IMR-90 (cell line): ENCODE measurements at regions not wholly inside any gene's neighbourhood (a gene's known extent, or its start where the extent isn't known, plus 50 kb on each side); places are given as distances from the start of the nearest gene placed in this dataset.

ENCODE experiments used
- ATAC-seq: fragments of 200-7000 bp; cut with Tn5 transposase; 2 replicates; pipeline ENCODE4 v1.9.1; 2020; ENCODE audit warnings: low read depth, mild to moderate bottlenecking, moderate library complexity
- BruUV-seq: library from RNA; stranded (reverse); fragments of 400-500 nt; replicated peaks from 2 replicates; lab custom pipeline; 2021; lab: Mats Ljungman, UMichigan
- CTCF ChIA-PET: fragments of 300-600 bp; formaldehyde crosslinking; extraction: SDS; loops from one replicate; lab custom pipeline; 2021; ENCODE audit warnings: antibody characterized with exemption; lab: Yijun Ruan, JAX
- POLR2A ChIA-PET: fragments of 300-600 bp; sonication (Branson Sonifier 250); formaldehyde crosslinking; loops from one replicate; lab custom pipeline; 2022; ENCODE audit warnings: antibody characterized with exemption; ENCODE audit not compliant: unreplicated experiment; lab: Charles Lee
- DNase-seq: peaks from one replicate; pipeline ENCODE4 v3.0.0; 2013
- H2AFZ ChIP-seq: replicated peaks from 2 replicates; pipeline ENCODE3; 2013; ENCODE audit warnings: low read length, mild to moderate bottlenecking; ENCODE audit not compliant: poor library complexity
- H2AK5ac ChIP-seq: 2 replicates; pipeline ENCODE4 v1.6.1; 2013; ENCODE audit warnings: low read depth, low read length, inconsistent platforms
- H2AK9ac ChIP-seq: replicated peaks from 2 replicates; pipeline ENCODE3; 2013; ENCODE audit warnings: mild to moderate bottlenecking, low read depth, low read length, moderate library complexity; ENCODE audit not compliant: poor library complexity
- H2BK120ac ChIP-seq: 2 replicates; pipeline ENCODE4 v1.6.1; 2013; ENCODE audit warnings: low read depth, low read length, inconsistent platforms
- H2BK15ac ChIP-seq: 3 replicates; pipeline ENCODE4 v1.6.1; 2013; ENCODE audit warnings: low read depth, low read length, inconsistent platforms
- H2BK20ac ChIP-seq: 2 replicates; pipeline ENCODE4 v1.6.1; 2013; ENCODE audit warnings: low read depth, mild to moderate bottlenecking, inconsistent platforms, low read length, moderate library complexity
- H2BK5ac ChIP-seq: 2 replicates; pipeline ENCODE4 v1.6.1; 2013; ENCODE audit warnings: mild to moderate bottlenecking, low read depth, low read length, inconsistent platforms; ENCODE audit not compliant: poor library complexity, severe bottlenecking
- H3K14ac ChIP-seq: replicated peaks from 2 replicates; pipeline ENCODE4 v1.6.1; 2013; ENCODE audit warnings: low read depth, low read length, inconsistent platforms
- H3K18ac ChIP-seq: 2 replicates; pipeline ENCODE4 v1.6.1; 2013; ENCODE audit warnings: low read depth, low read length, control low read depth
- H3K23ac ChIP-seq: 2 replicates; pipeline ENCODE4 v1.6.1; 2013; ENCODE audit warnings: low read depth, low read length, inconsistent platforms
- H3K27ac ChIP-seq: 2 replicates; pipeline ENCODE4 v1.5.1; 2013; ENCODE audit warnings: mild to moderate bottlenecking, control low read depth, low read length; ENCODE audit not compliant: insufficient read depth
- H3K27me3 ChIP-seq: 2 replicates; pipeline ENCODE4 v1.6.1; 2013; ENCODE audit warnings: low read length; ENCODE audit not compliant: control insufficient read depth, insufficient read depth
- H3K36me3 ChIP-seq: 2 replicates; pipeline ENCODE4 v1.6.1; 2013; ENCODE audit warnings: low read length, mixed read lengths; ENCODE audit not compliant: control insufficient read depth, insufficient read depth
- H3K4ac ChIP-seq: 2 replicates; pipeline ENCODE4 v1.6.1; 2013; ENCODE audit warnings: low read depth, low read length, inconsistent platforms
- H3K4me1 ChIP-seq: 2 replicates; pipeline ENCODE4 v1.6.1; 2013; ENCODE audit warnings: low read length, mixed read lengths; ENCODE audit not compliant: control insufficient read depth, insufficient read depth
- H3K4me2 ChIP-seq: 2 replicates; pipeline ENCODE4 v1.6.1; 2013; ENCODE audit warnings: low read depth, mild to moderate bottlenecking, control low read depth, low read length, moderate library complexity
- H3K4me3 ChIP-seq: 2 replicates; pipeline ENCODE4 v1.5.1; 2013; ENCODE audit warnings: low read depth, mild to moderate bottlenecking, control low read depth, low read length, moderate library complexity; ENCODE audit not compliant: insufficient read depth
- H3K56ac ChIP-seq: 2 replicates; pipeline ENCODE4 v1.6.1; 2013; ENCODE audit warnings: low read length, inconsistent platforms; ENCODE audit not compliant: insufficient read depth; ENCODE audit errors: extremely low read depth
- H3K79me1 ChIP-seq, 2 experiments: 2 replicates each; pipeline ENCODE4 v1.6.1; 2013; ENCODE audit warnings: low read length in 2 of 2, inconsistent platforms in 1 of 2, low read depth in 1 of 2
- H3K9ac ChIP-seq: 2 replicates; pipeline ENCODE4 v1.6.1; 2013; ENCODE audit warnings: low read depth, low read length, control low read depth
- H3K9me1 ChIP-seq: 2 replicates; pipeline ENCODE4 v1.6.1; 2013; ENCODE audit warnings: low read length, inconsistent platforms; ENCODE audit not compliant: insufficient read depth
- H3K9me3 ChIP-seq: 2 replicates; pipeline ENCODE4 v1.6.1; 2013; ENCODE audit warnings: low read length; ENCODE audit not compliant: control insufficient read depth, insufficient read depth
- H4K20me1 ChIP-seq: 2 replicates; pipeline ENCODE4 v1.6.1; 2013; ENCODE audit warnings: low read length, inconsistent platforms; ENCODE audit not compliant: insufficient read depth
- H4K5ac ChIP-seq: 2 replicates; pipeline ENCODE4 v1.6.1; 2013; ENCODE audit warnings: mild to moderate bottlenecking, low read depth, low read length, control low read depth
- H4K8ac ChIP-seq, 2 experiments: 2 replicates each; pipeline ENCODE4 v1.6.1; 2013; ENCODE audit warnings: low read depth in 2 of 2, low read length in 2 of 2, control low read depth in 1 of 2, inconsistent platforms in 1 of 2
- H4K91ac ChIP-seq: 2 replicates; pipeline ENCODE4 v1.6.1; 2013; ENCODE audit warnings: low read depth, low read length, inconsistent platforms; ENCODE audit not compliant: insufficient read depth
- BHLHE40 ChIP-seq: fragments of 150-350 bp; IDR thresholded peaks from 2 replicates; pipeline ENCODE4 v1.6.1; 2016; ENCODE audit warnings: mild to moderate bottlenecking, low read depth, low read length
- CEBPB ChIP-seq: IDR thresholded peaks from 2 replicates; pipeline ENCODE4 v1.6.1; 2012; ENCODE audit warnings: low read depth, low read length, improper control_type of control experiment
- CHD1 ChIP-seq: IDR thresholded peaks from 2 replicates; pipeline ENCODE4 v1.6.1; 2012; ENCODE audit warnings: low read depth, low read length, improper control_type of control experiment
- FOS ChIP-seq: fragments of 150-350 bp; IDR thresholded peaks from 2 replicates; pipeline ENCODE4 v1.6.1; 2016; ENCODE audit warnings: low read depth, low read length
- MAFK ChIP-seq: IDR thresholded peaks from 2 replicates; pipeline ENCODE4 v1.6.1; 2012; ENCODE audit warnings: low read depth, low read length, improper control_type of control experiment
- MAZ ChIP-seq: IDR thresholded peaks from 2 replicates; pipeline ENCODE4 v1.6.1; 2012; ENCODE audit warnings: low read depth, mild to moderate bottlenecking, low read length, improper control_type of control experiment, moderate library complexity, borderline replicate concordance
- MXI1 ChIP-seq: IDR thresholded peaks from 2 replicates; pipeline ENCODE4 v1.6.1; 2012; ENCODE audit warnings: low read depth, mild to moderate bottlenecking, low read length, moderate library complexity, borderline replicate concordance
- NFE2L2 ChIP-seq: fragments of 150-350 bp; IDR thresholded peaks from 2 replicates; pipeline ENCODE4 v1.6.1; 2016; ENCODE audit warnings: low read depth, mild to moderate bottlenecking, low read length
- POLR2A ChIP-seq: IDR thresholded peaks from 2 replicates; pipeline ENCODE4 v1.6.1; 2012; ENCODE audit warnings: mild to moderate bottlenecking, low read depth, low read length
- RAD21 ChIP-seq: IDR thresholded peaks from 2 replicates; pipeline ENCODE4 v1.6.1; 2012; ENCODE audit warnings: low read length, improper control_type of control experiment
- RCOR1 ChIP-seq: IDR thresholded peaks from 2 replicates; pipeline ENCODE4 v1.6.1; 2012; ENCODE audit warnings: mild to moderate bottlenecking, low read length, improper control_type of control experiment; ENCODE audit not compliant: insufficient replicate concordance
- RFX5 ChIP-seq: IDR thresholded peaks from 2 replicates; pipeline ENCODE4 v1.8.0; 2012; ENCODE audit warnings: low read depth, mild to moderate bottlenecking, low read length, moderate library complexity
- SMC3 ChIP-seq: fragments of 150-350 bp; IDR thresholded peaks from 2 replicates; pipeline ENCODE4 v1.6.1; 2016; ENCODE audit warnings: low read depth, mild to moderate bottlenecking, antibody characterized with exemption, low read length, moderate library complexity
- USF2 ChIP-seq: fragments of 150-350 bp; IDR thresholded peaks from 2 replicates; pipeline ENCODE4 v1.6.1; 2017; ENCODE audit warnings: mild to moderate bottlenecking, antibody characterized with exemption, low read length, low read depth
- WGBS, 2 experiments: methylation state at CpG; one replicate each; pipeline versions ENCODE4 v1.1.5 to v1.1.7; 2013; ENCODE audit warnings: missing lambda C conversion rate in 2 of 2; ENCODE audit not compliant: insufficient read length in 1 of 2; ENCODE audit errors: extremely low coverage in 2 of 2; 5-methylcytosine and 5-hydroxymethylcytosine counted together
- dilution Hi-C: fragments of 300-500 bp; cut with HindIII; formaldehyde crosslinking; loops from one replicate; pipeline ENCODE4 v1.14.3; 2018; ENCODE audit warnings: low sequenced_read_pairs; ENCODE audit not compliant: unreplicated experiment
- in situ Hi-C: fragments of 300-500 bp; cut with MboI; formaldehyde crosslinking; loops from 3 replicates; pipeline ENCODE4 v1.14.3; 2019; ENCODE audit warnings: low sequenced_read_pairs, inconsistent platforms, mixed read lengths
- intact Hi-C: fragments of 100-400 bp; cut with micrococcal nuclease; formaldehyde crosslinking; loops from 2 replicates; pipeline ENCODE4 v1.10.0; 2022
- TF ChIP-seq, protein P1 (sequence below): conservative IDR thresholded peaks from 2 replicates; pipeline ENCODE4 v1.5.1; 2012; ENCODE audit warnings: mild to moderate bottlenecking, low read depth, low read length, improper control_type of control experiment
- TF ChIP-seq, protein P2 (sequence below): fragments of 150-350 bp; IDR thresholded peaks from 2 replicates; pipeline ENCODE4 v1.6.1; 2016; ENCODE audit warnings: low read depth, mild to moderate bottlenecking, low read length, moderate library complexity, borderline replicate concordance

DNA sequence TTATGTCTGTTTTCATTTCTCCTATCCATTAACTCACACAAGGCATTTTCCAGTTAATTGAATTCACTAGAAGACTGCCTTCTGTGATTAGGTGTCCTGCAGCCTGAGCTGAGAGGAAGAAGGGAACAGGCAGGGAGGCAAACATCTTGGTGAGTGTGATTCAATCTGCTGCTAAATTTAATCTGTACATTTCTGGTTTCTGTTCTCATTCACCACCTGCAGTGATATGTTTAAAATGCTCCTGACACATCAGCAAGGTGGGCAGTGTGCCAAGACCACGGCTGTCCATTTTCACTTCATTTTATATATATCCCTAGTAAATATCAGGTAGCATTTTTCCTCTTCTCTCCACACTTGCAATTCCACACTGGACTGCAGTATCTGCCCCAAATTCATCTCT is 416.5 kb downstream of the TMEM135 start:
- peak overlapping the region; percentile 13; the same call in 1 of the 2 replicates for H3K18ac ChIP-seq
- no TSS peak for BruUV-seq
- H3K79me1 ChIP-seq, result no peaks in the 10 kb centered on the region
- no peak overlapping the region for H3K4me3 ChIP-seq
- WGBS, 2 experiments, result no CpG with 5 or more reads among the region's 1 CpG
- DNase-seq, result peak; percentile 35
- H3K56ac ChIP-seq, result no peak overlapping the region
- no peaks in the 10 kb centered on the region for H3K9me3 ChIP-seq
- 0 out of 2 replicates have a peak overlapping the region, but pooled peaks have one; percentile 36 for H2BK20ac ChIP-seq
- H3K14ac ChIP-seq, result no peak overlapping the region
- peak overlapping the region; percentile 50 for H2BK120ac ChIP-seq
- no peak for ATAC-seq
- H3K36me3 ChIP-seq, result no peaks in the 10 kb centered on the region
- no peaks in the 10 kb centered on the region for H4K20me1 ChIP-seq
- H2AFZ ChIP-seq, result no peak overlapping the region
- dilution Hi-C loops (no loop called here), in situ Hi-C loops (no loop called here), intact Hi-C loops (no loop called here)
- no peak overlapping the region; the same call in 1 of the 3 replicates for H2BK15ac ChIP-seq
- H4K8ac ChIP-seq, result no peak overlapping the region
- H3K27me3 ChIP-seq, result no peaks in the 10 kb centered on the region
- H3K4ac ChIP-seq, result peak overlapping the region; percentile 37; the same call in 1 of the 2 replicates
- H2AK9ac ChIP-seq, result no peak overlapping the region
- POLR2A ChIA-PET, result no interaction called here
- H3K27ac ChIP-seq, result no peak overlapping the region
- H4K5ac ChIP-seq, result no peak overlapping the region
- H3K9ac ChIP-seq, result no peak overlapping the region
- H2AK5ac ChIP-seq, result no peak overlapping the region
- CTCF ChIA-PET, result no interaction called here
- TF ChIP-seq MXI1, result no peak
- no peak for TF ChIP-seq RCOR1
- no peak for TF ChIP-seq MAZ
- TF ChIP-seq POLR2A, result no peak
- no peak for TF ChIP-seq BHLHE40
- TF ChIP-seq SMC3, result no peak
- no peak for TF ChIP-seq CEBPB
- no peak for TF ChIP-seq NFE2L2
- TF ChIP-seq CHD1, result no peak
- no peak for TF ChIP-seq FOS
- no peak for TF ChIP-seq MAFK
- TF ChIP-seq USF2, result no peak
- TF ChIP-seq, protein P1, sequence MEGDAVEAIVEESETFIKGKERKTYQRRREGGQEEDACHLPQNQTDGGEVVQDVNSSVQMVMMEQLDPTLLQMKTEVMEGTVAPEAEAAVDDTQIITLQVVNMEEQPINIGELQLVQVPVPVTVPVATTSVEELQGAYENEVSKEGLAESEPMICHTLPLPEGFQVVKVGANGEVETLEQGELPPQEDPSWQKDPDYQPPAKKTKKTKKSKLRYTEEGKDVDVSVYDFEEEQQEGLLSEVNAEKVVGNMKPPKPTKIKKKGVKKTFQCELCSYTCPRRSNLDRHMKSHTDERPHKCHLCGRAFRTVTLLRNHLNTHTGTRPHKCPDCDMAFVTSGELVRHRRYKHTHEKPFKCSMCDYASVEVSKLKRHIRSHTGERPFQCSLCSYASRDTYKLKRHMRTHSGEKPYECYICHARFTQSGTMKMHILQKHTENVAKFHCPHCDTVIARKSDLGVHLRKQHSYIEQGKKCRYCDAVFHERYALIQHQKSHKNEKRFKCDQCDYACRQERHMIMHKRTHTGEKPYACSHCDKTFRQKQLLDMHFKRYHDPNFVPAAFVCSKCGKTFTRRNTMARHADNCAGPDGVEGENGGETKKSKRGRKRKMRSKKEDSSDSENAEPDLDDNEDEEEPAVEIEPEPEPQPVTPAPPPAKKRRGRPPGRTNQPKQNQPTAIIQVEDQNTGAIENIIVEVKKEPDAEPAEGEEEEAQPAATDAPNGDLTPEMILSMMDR, result no peak
- TF ChIP-seq, protein P2, sequence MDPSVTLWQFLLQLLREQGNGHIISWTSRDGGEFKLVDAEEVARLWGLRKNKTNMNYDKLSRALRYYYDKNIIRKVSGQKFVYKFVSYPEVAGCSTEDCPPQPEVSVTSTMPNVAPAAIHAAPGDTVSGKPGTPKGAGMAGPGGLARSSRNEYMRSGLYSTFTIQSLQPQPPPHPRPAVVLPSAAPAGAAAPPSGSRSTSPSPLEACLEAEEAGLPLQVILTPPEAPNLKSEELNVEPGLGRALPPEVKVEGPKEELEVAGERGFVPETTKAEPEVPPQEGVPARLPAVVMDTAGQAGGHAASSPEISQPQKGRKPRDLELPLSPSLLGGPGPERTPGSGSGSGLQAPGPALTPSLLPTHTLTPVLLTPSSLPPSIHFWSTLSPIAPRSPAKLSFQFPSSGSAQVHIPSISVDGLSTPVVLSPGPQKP, result no peak
- no peak for TF ChIP-seq RAD21
- no peak for TF ChIP-seq RFX5
- H3K4me1 ChIP-seq, result peaks cover 3% of the 10 kb centered on the region
- H4K91ac ChIP-seq, result no peak overlapping the region; the same call in 1 of the 2 replicates
- H3K9me1 ChIP-seq, result peaks cover 11% of the 10 kb centered on the region; the same call in 1 of the 2 replicates
- H3K23ac ChIP-seq, result no peak overlapping the region
- H3K4me2 ChIP-seq, result no peak overlapping the region
- H2BK5ac ChIP-seq, result no peak overlapping the region
